Prostate gland (tissue), 2 donors: ENCODE measurements at regions not wholly inside any gene's neighbourhood (a gene's known extent, or its start where the extent isn't known, plus 50 kb on each side); places are given as distances from the start of the nearest gene placed in this dataset.

Source experiments
- CTCF ChIP-seq, 4 experiments: fragments of 200-600 bp in 2 of 4; fragments of 450-650 bp in 2 of 4; sonication (generic) in 2 of 4; IDR thresholded peaks; 1 replicate in 3 of 4; 2 replicates in 1 of 4; pipeline ENCODE4 v1.5.1; 2016 to 2019; ENCODE audit warnings: antibody characterized with exemption in 4 of 4, mild to moderate bottlenecking in 2 of 4, moderate library complexity in 2 of 4
- POLR2A ChIP-seq: fragments of 450-650 bp; IDR thresholded peaks from one replicate; pipeline ENCODE4 v1.6.1; 2016; ENCODE audit warnings: antibody characterized with exemption, mild to moderate bottlenecking
- POLR2AphosphoS5 ChIP-seq: sonication (generic); formaldehyde crosslinking; IDR thresholded peaks from one replicate; pipeline ENCODE4 v1.6.1; 2017; ENCODE audit warnings: antibody characterized with exemption

- TF ChIP-seq CTCF (IDR thresholded peaks at IDR 0.05) (no peak), POLR2A (no peak), POLR2AphosphoS5 (no peak)
These were observed 668.7 kb upstream of the EPHA5 start for GRCh38 chr4:66339007-66339406.
